Prostate gland (tissue), 2 donors: ENCODE measurements at regions not wholly inside any gene's neighbourhood (a gene's known extent, or its start where the extent isn't known, plus 50 kb on each side); places are given as distances from the start of the nearest gene placed in this dataset.

Experiments
- DNase-seq: peaks from one replicate; pipeline ENCODE4 v3.0.0-alpha.2; 2019; ENCODE audit warnings: low spot score
- H3K27ac ChIP-seq, 2 donors: fragments of 200-600 bp; sonication (generic); 2 replicates each; pipeline ENCODE4 v1.5.1; 2017 to 2019
- H3K27me3 ChIP-seq: fragments of 200-600 bp; sonication (generic); replicated peaks from 2 replicates; pipeline ENCODE4 v1.5.1; 2019; ENCODE audit not compliant: insufficient read depth
- H3K36me3 ChIP-seq, 2 donors: fragments of 200-600 bp; sonication (generic); 1 replicate in 1 of 2; 2 replicates in 1 of 2; pipeline versions ENCODE4 v1.5.1 to v1.8.1; 2017 to 2019
- H3K4me1 ChIP-seq: fragments of 200-600 bp; sonication (generic); replicated peaks from 2 replicates; pipeline ENCODE4 v1.5.1; 2019
- H3K4me3 ChIP-seq, 2 donors: fragments of 200-600 bp; sonication (generic); 2 replicates each; pipeline ENCODE4 v1.5.1; 2017 to 2019
- H3K9me3 ChIP-seq: fragments of 200-600 bp; sonication (generic); 2 replicates; pipeline ENCODE4 v1.5.1; 2017
- POLR2A ChIP-seq: fragments of 450-650 bp; IDR thresholded peaks from one replicate; pipeline ENCODE4 v1.6.1; 2016; ENCODE audit warnings: antibody characterized with exemption, mild to moderate bottlenecking
- POLR2AphosphoS5 ChIP-seq: sonication (generic); formaldehyde crosslinking; IDR thresholded peaks from one replicate; pipeline ENCODE4 v1.6.1; 2017; ENCODE audit warnings: antibody characterized with exemption
- WGBS: methylation state at CpG from one replicate; pipeline ENCODE4 v1.1.5; 2018; 5-methylcytosine and 5-hydroxymethylcytosine counted together
- intact Hi-C: fragments of 100-400 bp; cut with DNase I; formaldehyde crosslinking; loops from one replicate; pipeline ENCODE4 v1.14.2; 2022
- TF ChIP-seq, protein P1 (sequence below), 4 experiments: fragments of 200-600 bp in 2 of 4; fragments of 450-650 bp in 2 of 4; sonication (generic) in 2 of 4; IDR thresholded peaks; 1 replicate in 3 of 4; 2 replicates in 1 of 4; pipeline ENCODE4 v1.5.1; 2016 to 2019; ENCODE audit warnings: antibody characterized with exemption in 4 of 4, mild to moderate bottlenecking in 2 of 4, moderate library complexity in 2 of 4

GRCh38 chr2:198374375-198375082, 570.1 kb downstream of the PLCL1 start:
- no peaks in the 10 kb centered on the region for H3K36me3 ChIP-seq
- intact Hi-C loops = no loop called here
- peak; percentile 12 for DNase-seq
- no peaks in the 10 kb centered on the region for H3K9me3 ChIP-seq
- WGBS = 14% methylated on average over 3 of the region's 3 CpGs
- no peaks in the 10 kb centered on the region for H3K27me3 ChIP-seq
- TF ChIP-seq, protein P1, sequence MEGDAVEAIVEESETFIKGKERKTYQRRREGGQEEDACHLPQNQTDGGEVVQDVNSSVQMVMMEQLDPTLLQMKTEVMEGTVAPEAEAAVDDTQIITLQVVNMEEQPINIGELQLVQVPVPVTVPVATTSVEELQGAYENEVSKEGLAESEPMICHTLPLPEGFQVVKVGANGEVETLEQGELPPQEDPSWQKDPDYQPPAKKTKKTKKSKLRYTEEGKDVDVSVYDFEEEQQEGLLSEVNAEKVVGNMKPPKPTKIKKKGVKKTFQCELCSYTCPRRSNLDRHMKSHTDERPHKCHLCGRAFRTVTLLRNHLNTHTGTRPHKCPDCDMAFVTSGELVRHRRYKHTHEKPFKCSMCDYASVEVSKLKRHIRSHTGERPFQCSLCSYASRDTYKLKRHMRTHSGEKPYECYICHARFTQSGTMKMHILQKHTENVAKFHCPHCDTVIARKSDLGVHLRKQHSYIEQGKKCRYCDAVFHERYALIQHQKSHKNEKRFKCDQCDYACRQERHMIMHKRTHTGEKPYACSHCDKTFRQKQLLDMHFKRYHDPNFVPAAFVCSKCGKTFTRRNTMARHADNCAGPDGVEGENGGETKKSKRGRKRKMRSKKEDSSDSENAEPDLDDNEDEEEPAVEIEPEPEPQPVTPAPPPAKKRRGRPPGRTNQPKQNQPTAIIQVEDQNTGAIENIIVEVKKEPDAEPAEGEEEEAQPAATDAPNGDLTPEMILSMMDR (IDR thresholded peaks at IDR 0.05) = peak in 3 of 4 experiments; percentile 11 to 42 (median 22)
- TF ChIP-seq POLR2A = no peak
- TF ChIP-seq POLR2AphosphoS5 = no peak
- no peak overlapping the region for H3K27ac ChIP-seq
- no peak overlapping the region for H3K4me3 ChIP-seq
- no peaks in the 10 kb centered on the region for H3K4me1 ChIP-seq

GRCh38 chr2:198371921-198372543, 567.6 kb downstream of the PLCL1 start:
- H3K4me3 ChIP-seq = no peak overlapping the region
- no peak for DNase-seq
- WGBS = 84% methylated on average over 10 of the region's 10 CpGs
- no peaks in the 10 kb centered on the region for H3K36me3 ChIP-seq
- no peak for TF ChIP-seq POLR2AphosphoS5
- TF ChIP-seq, protein P1 (IDR thresholded peaks at IDR 0.05) = no peak
- TF ChIP-seq POLR2A = no peak
- no peaks in the 10 kb centered on the region for H3K27me3 ChIP-seq
- no peaks in the 10 kb centered on the region for H3K4me1 ChIP-seq
- no peaks in the 10 kb centered on the region for H3K9me3 ChIP-seq
- H3K27ac ChIP-seq = no peak overlapping the region
- intact Hi-C loops = no loop called here

- H3K27me3 ChIP-seq = no peaks in the 10 kb centered on the region
- DNase-seq = no peak
- no peaks in the 10 kb centered on the region for H3K4me1 ChIP-seq
- TF ChIP-seq POLR2A = no peak
- no peak for TF ChIP-seq POLR2AphosphoS5
- TF ChIP-seq, protein P1 (IDR thresholded peaks at IDR 0.05) = no peak
- H3K4me3 ChIP-seq = no peak overlapping the region
- H3K9me3 ChIP-seq = no peaks in the 10 kb centered on the region
- WGBS = 94% methylated on average over 1 of the region's 1 CpG
- H3K27ac ChIP-seq = no peak overlapping the region
- no peaks in the 10 kb centered on the region for H3K36me3 ChIP-seq
- intact Hi-C loops = no loop called here
Measured at GRCh38 chr2:198371329-198371728, 566.9 kb downstream of the PLCL1 start.

DNA sequence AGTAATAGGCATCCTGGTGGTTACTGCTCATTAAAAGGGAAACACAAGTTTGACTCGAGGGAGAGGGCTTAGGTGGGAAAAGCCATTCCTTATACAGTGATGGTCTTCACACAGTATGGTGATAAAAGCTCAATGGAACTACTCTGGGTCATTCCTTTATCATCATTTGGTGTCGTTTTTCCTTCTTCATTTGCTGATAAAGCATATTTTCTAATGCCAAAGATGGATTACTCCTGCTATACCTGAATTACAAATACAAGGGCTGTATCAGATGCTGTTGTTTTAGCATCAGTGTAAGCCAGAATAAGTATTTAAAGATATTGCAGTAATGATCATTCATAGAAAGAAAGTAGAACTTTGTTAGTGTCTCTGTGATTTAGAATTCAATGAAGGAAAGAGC, 563.7 kb downstream of the PLCL1 start:
- H3K4me1 ChIP-seq = no peaks in the 10 kb centered on the region
- no peaks in the 10 kb centered on the region for H3K9me3 ChIP-seq
- 49% methylated on average over 2 of the region's 2 CpGs for WGBS
- no peaks in the 10 kb centered on the region for H3K27me3 ChIP-seq
- no peak overlapping the region for H3K27ac ChIP-seq
- TF ChIP-seq, protein P1 (IDR thresholded peaks at IDR 0.05) = no peak
- no peak for TF ChIP-seq POLR2AphosphoS5
- TF ChIP-seq POLR2A = no peak
- no peak for DNase-seq
- H3K4me3 ChIP-seq = no peak overlapping the region
- H3K36me3 ChIP-seq = no peaks in the 10 kb centered on the region
- intact Hi-C loops = no loop called here

DNA sequence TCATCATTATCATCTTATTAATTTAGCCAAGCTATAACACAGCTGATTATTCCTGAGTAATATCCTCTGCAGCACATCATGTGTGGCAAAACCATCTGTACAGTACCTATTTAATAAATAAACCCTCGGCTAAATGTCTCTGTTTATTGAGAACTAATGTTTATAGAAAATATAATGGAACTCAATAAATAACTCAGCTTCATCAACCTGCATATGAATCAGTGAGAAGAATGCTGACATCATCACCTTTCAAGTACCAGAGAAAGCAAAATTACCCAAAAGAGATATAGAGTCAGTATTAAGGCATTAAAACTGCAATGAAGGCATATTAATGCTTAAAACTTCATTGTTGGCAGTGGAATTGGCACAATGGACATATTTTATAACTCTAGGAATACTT, 558.3 kb downstream of the PLCL1 start:
- Histone ChIP-seq H3K4me3 (no peak overlapping the region), H3K9me3 (no peaks in the 10 kb centered on the region), H3K27ac (no peak overlapping the region), H3K27me3 (no peaks in the 10 kb centered on the region), H3K36me3 (no peaks in the 10 kb centered on the region), H3K4me1 (no peaks in the 10 kb centered on the region)
- 38% methylated on average over 1 of the region's 1 CpG for WGBS
- TF ChIP-seq POLR2A (no peak), POLR2AphosphoS5 (no peak)
- TF ChIP-seq, protein P1 (IDR thresholded peaks at IDR 0.05) = no peak
- DNase-seq = no peak
- intact Hi-C loops = no loop called here
